Bronchial epithelial cell (primary cell): ENCODE measurements at regions not wholly inside any gene's neighbourhood (a gene's known extent, or its start where the extent isn't known, plus 50 kb on each side); places are given as distances from the start of the nearest gene placed in this dataset.

ENCODE experiments used
- DNase-seq: peaks from one replicate; pipeline ENCODE4 v3.0.0-alpha.2; 2010; ENCODE audit warnings: low read depth
- FAIRE-seq: peaks from 2 replicates; lab custom pipeline; 2011; peaks lifted over from hg19 to GRCh38; lab: Jason Lieb, UNC
- H3K27me3 ChIP-seq: 2 replicates; pipeline ENCODE4 v1.5.1; 2011; ENCODE audit warnings: low read length; ENCODE audit not compliant: control insufficient read depth, insufficient read depth
- H3K36me3 ChIP-seq: 2 replicates; pipeline ENCODE4 v1.5.1; 2011; ENCODE audit warnings: low read length; ENCODE audit not compliant: control insufficient read depth, insufficient read depth
- H3K4me3 ChIP-seq: 2 replicates; pipeline ENCODE4 v1.5.1; 2011; ENCODE audit warnings: mild to moderate bottlenecking, low read depth, low read length, control low read depth
- CTCF ChIP-seq: IDR thresholded peaks from 2 replicates; pipeline ENCODE4 v1.5.1; 2011; ENCODE audit warnings: mild to moderate bottlenecking, moderate library complexity, low read length, control low read depth, inconsistent platforms; ENCODE audit not compliant: insufficient read depth, severe bottlenecking

DNA sequence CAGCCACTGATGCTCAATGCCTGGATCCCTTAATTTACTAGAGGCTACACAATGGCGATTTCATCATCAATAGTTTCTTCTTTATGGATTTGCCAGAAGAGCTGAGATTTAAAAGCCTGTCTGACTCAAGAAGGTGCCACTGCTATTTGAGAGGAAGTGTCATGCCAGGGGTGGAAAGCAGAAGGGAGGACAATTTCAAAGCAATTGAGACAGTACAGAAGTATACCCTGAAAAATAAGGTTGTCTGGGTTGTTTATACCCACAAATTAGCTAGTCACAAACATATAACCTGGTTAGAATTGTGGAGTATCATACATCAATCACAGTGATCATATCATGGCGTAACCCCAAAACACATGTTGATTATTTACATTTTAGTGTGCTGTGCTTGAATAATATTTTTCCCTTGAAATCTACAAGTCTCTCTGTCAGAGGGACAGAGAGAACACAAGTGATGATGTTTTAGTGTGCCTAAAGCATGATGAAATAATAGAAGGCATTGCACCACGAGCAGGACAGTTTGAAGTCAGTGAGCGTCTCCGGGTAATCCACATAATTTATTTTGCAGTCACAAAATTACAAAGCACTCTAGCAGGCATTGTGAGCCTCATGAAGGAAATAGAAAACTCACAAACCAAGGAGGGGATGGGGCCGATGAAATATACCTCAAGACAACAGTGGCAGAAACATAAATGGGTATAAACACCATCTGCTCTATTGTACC is 312.2 kb upstream of the SPRED2 start:
- H3K4me3 ChIP-seq = no peak overlapping the region
- FAIRE-seq (no peak), DNase-seq (no peak)
- H3K27me3 ChIP-seq = no peaks in the 10 kb centered on the region
- TF ChIP-seq CTCF = no peak
- H3K36me3 ChIP-seq = no peaks in the 10 kb centered on the region

DNA sequence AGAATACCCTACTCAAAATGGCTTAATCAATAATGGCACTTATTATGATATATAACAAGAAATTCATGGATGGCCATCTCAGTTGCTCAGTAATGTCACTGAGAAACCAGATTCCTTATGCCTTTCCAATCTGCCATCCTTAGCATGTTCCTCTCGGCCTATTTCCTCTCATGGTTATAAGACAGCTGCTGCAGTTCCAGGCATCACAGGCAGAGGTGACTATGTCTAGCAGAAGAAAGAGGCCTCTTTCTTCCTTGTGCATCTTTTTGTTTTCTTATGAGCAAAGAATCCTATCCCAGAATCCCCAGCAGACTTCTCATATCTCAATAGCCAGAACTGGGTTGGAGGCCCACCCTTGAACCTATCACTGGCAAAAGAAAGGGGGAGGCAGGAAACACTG is 310.6 kb upstream of the SPRED2 start:
- no peak for FAIRE-seq
- Histone ChIP-seq H3K27me3 (no peaks in the 10 kb centered on the region), H3K4me3 (no peak overlapping the region), H3K36me3 (no peaks in the 10 kb centered on the region)
- no peak for TF ChIP-seq CTCF
- DNase-seq = no peak

GRCh38 chr2:65739927-65740326 is 307.5 kb upstream of the SPRED2 start:
- no peak for DNase-seq
- Histone ChIP-seq H3K4me3 (no peak overlapping the region), H3K36me3 (no peaks in the 10 kb centered on the region), H3K27me3 (no peaks in the 10 kb centered on the region)
- TF ChIP-seq CTCF = no peak
- no peak for FAIRE-seq

- no peak for TF ChIP-seq CTCF
- DNase-seq (peak; percentile 77), FAIRE-seq (peak; percentile 88)
- Histone ChIP-seq H3K36me3 (no peaks in the 10 kb centered on the region), H3K4me3 (no peak overlapping the region), H3K27me3 (no peaks in the 10 kb centered on the region)
Observed at GRCh38 chr2:65737452-65738011, 305.1 kb upstream of the SPRED2 start.

DNA sequence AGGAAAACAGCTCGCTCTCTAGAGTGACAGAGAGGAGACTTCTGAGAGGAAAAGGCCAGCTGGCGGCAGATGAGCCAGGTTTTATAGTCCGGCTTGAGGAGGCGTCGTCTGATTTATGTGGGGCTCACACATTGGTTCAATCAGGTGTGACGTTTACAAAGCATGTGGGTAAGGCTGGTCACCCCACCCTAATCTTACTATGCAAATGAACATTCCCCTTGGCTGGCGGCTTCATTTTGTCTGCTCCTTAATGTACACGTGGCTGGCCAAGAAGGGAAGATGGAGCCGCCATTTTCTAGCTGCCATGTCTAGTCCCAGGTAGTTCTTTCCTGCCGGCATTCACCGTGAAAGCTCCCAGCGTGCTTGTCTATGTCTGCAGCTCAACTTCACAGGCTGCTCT is 299.1 kb upstream of the SPRED2 start:
- no peaks in the 10 kb centered on the region for H3K27me3 ChIP-seq
- DNase-seq (no peak), FAIRE-seq (no peak)
- no peak for TF ChIP-seq CTCF
- H3K4me3 ChIP-seq = no peak overlapping the region
- no peaks in the 10 kb centered on the region for H3K36me3 ChIP-seq

DNA sequence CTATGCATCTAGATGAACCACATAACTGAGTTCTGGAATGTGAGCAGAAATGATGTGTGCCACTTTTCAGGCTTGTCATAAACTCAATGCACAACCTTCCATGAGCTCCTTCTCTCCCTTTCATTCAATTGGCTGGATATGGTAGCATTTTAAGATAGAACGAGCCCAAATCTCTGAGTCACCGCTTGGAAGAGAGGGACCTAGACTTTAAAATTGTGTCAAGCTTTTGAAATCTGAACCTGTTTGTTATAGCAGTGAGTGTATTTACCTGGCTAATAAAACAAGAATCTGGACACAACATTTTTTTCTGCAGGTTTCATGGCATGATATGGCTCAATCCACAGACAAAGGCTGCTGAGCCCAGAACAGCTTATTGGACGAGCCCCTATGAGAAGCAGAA is 297.8 kb upstream of the SPRED2 start:
- TF ChIP-seq CTCF = no peak
- peak; percentile 68 for DNase-seq
- FAIRE-seq = no peak

More for the DNA sequence above, 297.8 kb upstream of the SPRED2 start:
- Histone ChIP-seq H3K36me3 (no peaks in the 10 kb centered on the region), H3K4me3 (no peak overlapping the region), H3K27me3 (no peaks in the 10 kb centered on the region)
